IMR-90 (cell line): ENCODE measurements at regions not wholly inside any gene's neighbourhood (a gene's known extent, or its start where the extent isn't known, plus 50 kb on each side); places are given as distances from the start of the nearest gene placed in this dataset.

Experiments
- ATAC-seq: fragments of 200-7000 bp; cut with Tn5 transposase; 2 replicates; pipeline ENCODE4 v1.9.1; 2020; ENCODE audit warnings: low read depth, mild to moderate bottlenecking, moderate library complexity
- BruUV-seq: library from RNA; stranded (reverse); fragments of 400-500 nt; replicated peaks from 2 replicates; lab custom pipeline; 2021; lab: Mats Ljungman, UMichigan
- CTCF ChIA-PET: fragments of 300-600 bp; formaldehyde crosslinking; extraction: SDS; loops from one replicate; lab custom pipeline; 2021; ENCODE audit warnings: antibody characterized with exemption; lab: Yijun Ruan, JAX
- POLR2A ChIA-PET: fragments of 300-600 bp; sonication (Branson Sonifier 250); formaldehyde crosslinking; loops from one replicate; lab custom pipeline; 2022; ENCODE audit warnings: antibody characterized with exemption; ENCODE audit not compliant: unreplicated experiment; lab: Charles Lee
- DNase-seq: peaks from one replicate; pipeline ENCODE4 v3.0.0; 2013
- H2AFZ ChIP-seq: replicated peaks from 2 replicates; pipeline ENCODE3; 2013; ENCODE audit warnings: low read length, mild to moderate bottlenecking; ENCODE audit not compliant: poor library complexity
- H2AK5ac ChIP-seq: 2 replicates; pipeline ENCODE4 v1.6.1; 2013; ENCODE audit warnings: low read depth, low read length, inconsistent platforms
- H2AK9ac ChIP-seq: replicated peaks from 2 replicates; pipeline ENCODE3; 2013; ENCODE audit warnings: mild to moderate bottlenecking, low read depth, low read length, moderate library complexity; ENCODE audit not compliant: poor library complexity
- H2BK120ac ChIP-seq: 2 replicates; pipeline ENCODE4 v1.6.1; 2013; ENCODE audit warnings: low read depth, low read length, inconsistent platforms
- H2BK15ac ChIP-seq: 3 replicates; pipeline ENCODE4 v1.6.1; 2013; ENCODE audit warnings: low read depth, low read length, inconsistent platforms
- H2BK20ac ChIP-seq: 2 replicates; pipeline ENCODE4 v1.6.1; 2013; ENCODE audit warnings: low read depth, mild to moderate bottlenecking, inconsistent platforms, low read length, moderate library complexity
- H2BK5ac ChIP-seq: 2 replicates; pipeline ENCODE4 v1.6.1; 2013; ENCODE audit warnings: mild to moderate bottlenecking, low read depth, low read length, inconsistent platforms; ENCODE audit not compliant: poor library complexity, severe bottlenecking
- H3K14ac ChIP-seq: replicated peaks from 2 replicates; pipeline ENCODE4 v1.6.1; 2013; ENCODE audit warnings: low read depth, low read length, inconsistent platforms
- H3K18ac ChIP-seq: 2 replicates; pipeline ENCODE4 v1.6.1; 2013; ENCODE audit warnings: low read depth, low read length, control low read depth
- H3K23ac ChIP-seq: 2 replicates; pipeline ENCODE4 v1.6.1; 2013; ENCODE audit warnings: low read depth, low read length, inconsistent platforms
- H3K27ac ChIP-seq: 2 replicates; pipeline ENCODE4 v1.5.1; 2013; ENCODE audit warnings: mild to moderate bottlenecking, control low read depth, low read length; ENCODE audit not compliant: insufficient read depth
- H3K27me3 ChIP-seq: 2 replicates; pipeline ENCODE4 v1.6.1; 2013; ENCODE audit warnings: low read length; ENCODE audit not compliant: control insufficient read depth, insufficient read depth
- H3K36me3 ChIP-seq: 2 replicates; pipeline ENCODE4 v1.6.1; 2013; ENCODE audit warnings: low read length, mixed read lengths; ENCODE audit not compliant: control insufficient read depth, insufficient read depth
- H3K4ac ChIP-seq: 2 replicates; pipeline ENCODE4 v1.6.1; 2013; ENCODE audit warnings: low read depth, low read length, inconsistent platforms
- H3K4me1 ChIP-seq: 2 replicates; pipeline ENCODE4 v1.6.1; 2013; ENCODE audit warnings: low read length, mixed read lengths; ENCODE audit not compliant: control insufficient read depth, insufficient read depth
- H3K4me2 ChIP-seq: 2 replicates; pipeline ENCODE4 v1.6.1; 2013; ENCODE audit warnings: low read depth, mild to moderate bottlenecking, control low read depth, low read length, moderate library complexity
- H3K4me3 ChIP-seq: 2 replicates; pipeline ENCODE4 v1.5.1; 2013; ENCODE audit warnings: low read depth, mild to moderate bottlenecking, control low read depth, low read length, moderate library complexity; ENCODE audit not compliant: insufficient read depth
- H3K56ac ChIP-seq: 2 replicates; pipeline ENCODE4 v1.6.1; 2013; ENCODE audit warnings: low read length, inconsistent platforms; ENCODE audit not compliant: insufficient read depth; ENCODE audit errors: extremely low read depth
- H3K79me1 ChIP-seq, 2 experiments: 2 replicates each; pipeline ENCODE4 v1.6.1; 2013; ENCODE audit warnings: low read length in 2 of 2, inconsistent platforms in 1 of 2, low read depth in 1 of 2
- H3K9ac ChIP-seq: 2 replicates; pipeline ENCODE4 v1.6.1; 2013; ENCODE audit warnings: low read depth, low read length, control low read depth
- H3K9me1 ChIP-seq: 2 replicates; pipeline ENCODE4 v1.6.1; 2013; ENCODE audit warnings: low read length, inconsistent platforms; ENCODE audit not compliant: insufficient read depth
- H3K9me3 ChIP-seq: 2 replicates; pipeline ENCODE4 v1.6.1; 2013; ENCODE audit warnings: low read length; ENCODE audit not compliant: control insufficient read depth, insufficient read depth
- H4K20me1 ChIP-seq: 2 replicates; pipeline ENCODE4 v1.6.1; 2013; ENCODE audit warnings: low read length, inconsistent platforms; ENCODE audit not compliant: insufficient read depth
- H4K5ac ChIP-seq: 2 replicates; pipeline ENCODE4 v1.6.1; 2013; ENCODE audit warnings: mild to moderate bottlenecking, low read depth, low read length, control low read depth
- H4K8ac ChIP-seq, 2 experiments: 2 replicates each; pipeline ENCODE4 v1.6.1; 2013; ENCODE audit warnings: low read depth in 2 of 2, low read length in 2 of 2, control low read depth in 1 of 2, inconsistent platforms in 1 of 2
- H4K91ac ChIP-seq: 2 replicates; pipeline ENCODE4 v1.6.1; 2013; ENCODE audit warnings: low read depth, low read length, inconsistent platforms; ENCODE audit not compliant: insufficient read depth
- CEBPB ChIP-seq: IDR thresholded peaks from 2 replicates; pipeline ENCODE4 v1.6.1; 2012; ENCODE audit warnings: low read depth, low read length, improper control_type of control experiment
- FOS ChIP-seq: fragments of 150-350 bp; IDR thresholded peaks from 2 replicates; pipeline ENCODE4 v1.6.1; 2016; ENCODE audit warnings: low read depth, low read length
- MAFK ChIP-seq: IDR thresholded peaks from 2 replicates; pipeline ENCODE4 v1.6.1; 2012; ENCODE audit warnings: low read depth, low read length, improper control_type of control experiment
- MXI1 ChIP-seq: IDR thresholded peaks from 2 replicates; pipeline ENCODE4 v1.6.1; 2012; ENCODE audit warnings: low read depth, mild to moderate bottlenecking, low read length, moderate library complexity, borderline replicate concordance
- WGBS, 2 experiments: methylation state at CpG; one replicate each; pipeline versions ENCODE4 v1.1.5 to v1.1.7; 2013; ENCODE audit warnings: missing lambda C conversion rate in 2 of 2; ENCODE audit not compliant: insufficient read length in 1 of 2; ENCODE audit errors: extremely low coverage in 2 of 2; 5-methylcytosine and 5-hydroxymethylcytosine counted together
- dilution Hi-C: fragments of 300-500 bp; cut with HindIII; formaldehyde crosslinking; loops from one replicate; pipeline ENCODE4 v1.14.3; 2018; ENCODE audit warnings: low sequenced_read_pairs; ENCODE audit not compliant: unreplicated experiment
- in situ Hi-C: fragments of 300-500 bp; cut with MboI; formaldehyde crosslinking; loops from 3 replicates; pipeline ENCODE4 v1.14.3; 2019; ENCODE audit warnings: low sequenced_read_pairs, inconsistent platforms, mixed read lengths
- intact Hi-C: fragments of 100-400 bp; cut with micrococcal nuclease; formaldehyde crosslinking; loops from 2 replicates; pipeline ENCODE4 v1.10.0; 2022

GRCh38 chr18:22637787-22638186, 220.1 kb upstream of the CTAGE1 start:
- no peak overlapping the region for H2AFZ ChIP-seq
- H4K91ac ChIP-seq = peak overlapping the region; percentile 81
- H3K18ac ChIP-seq = peak overlapping the region; percentile 53; the same call in 1 of the 2 replicates
- peaks cover 10% of the 10 kb centered on the region for H3K4me1 ChIP-seq
- no peak overlapping the region for H2AK9ac ChIP-seq
- no peaks in the 10 kb centered on the region; the same call in 1 of the 2 replicates for H3K9me3 ChIP-seq
- ChIA-PET POLR2A (no interaction called here), CTCF (no interaction called here)
- H3K79me1 ChIP-seq = no peaks in the 10 kb centered on the region
- dilution Hi-C loops (no loop called here), in situ Hi-C loops (no loop called here), intact Hi-C loops (loop anchor here (2.0 kb wide), 1 partner anchor 37 kb away; no protein-coding TSS in a partner anchor)
- H3K27ac ChIP-seq = 0 out of 2 replicates have a peak overlapping the region, but pooled peaks have one; percentile 23
- H3K36me3 ChIP-seq = no peaks in the 10 kb centered on the region
- H3K27me3 ChIP-seq = no peaks in the 10 kb centered on the region
- H3K4me3 ChIP-seq = no peak overlapping the region
- H4K20me1 ChIP-seq = no peaks in the 10 kb centered on the region
- H3K14ac ChIP-seq = peak overlapping the region; percentile 63; the same call in 1 of the 2 replicates
- BruUV-seq = no TSS peak
- ATAC-seq (peak; percentile 58), DNase-seq (peak; percentile 89)
- peak overlapping the region; percentile 85 for H2BK120ac ChIP-seq
- H2BK15ac ChIP-seq = peak overlapping the region; percentile 82; the same call in 2 of the 3 replicates
- TF ChIP-seq MXI1 (no peak), MAFK (no peak), CEBPB (peak; percentile 70), FOS (peak; percentile 77; the same call in 1 of the 2 replicates)
- H3K4me2 ChIP-seq = no peak overlapping the region
- H4K8ac ChIP-seq = peak overlapping the region in 1 of 2 experiments; percentile 76; a peak in 2 of 4 replicates
- peak overlapping the region; percentile 79 for H2BK20ac ChIP-seq
- H3K9me1 ChIP-seq = peaks cover 5% of the 10 kb centered on the region; the same call in 1 of the 2 replicates
- no CpG with 5 or more reads among the region's 1 CpG for WGBS, 2 experiments
- H3K4ac ChIP-seq = peak overlapping the region; percentile 80
- no peak overlapping the region for H3K23ac ChIP-seq
- H2AK5ac ChIP-seq = peak overlapping the region; percentile 76
- H2BK5ac ChIP-seq = peak overlapping the region; percentile 85
- H3K9ac ChIP-seq = no peak overlapping the region
- peak overlapping the region; percentile 6; the same call in 1 of the 2 replicates for H4K5ac ChIP-seq
- no peak overlapping the region for H3K56ac ChIP-seq
